ENCODE measurements at regions not wholly inside any gene's neighbourhood (a gene's known extent, or its start where the extent isn't known, plus 50 kb on each side); places are given as distances from the start of the nearest gene placed in this dataset.

DNA sequence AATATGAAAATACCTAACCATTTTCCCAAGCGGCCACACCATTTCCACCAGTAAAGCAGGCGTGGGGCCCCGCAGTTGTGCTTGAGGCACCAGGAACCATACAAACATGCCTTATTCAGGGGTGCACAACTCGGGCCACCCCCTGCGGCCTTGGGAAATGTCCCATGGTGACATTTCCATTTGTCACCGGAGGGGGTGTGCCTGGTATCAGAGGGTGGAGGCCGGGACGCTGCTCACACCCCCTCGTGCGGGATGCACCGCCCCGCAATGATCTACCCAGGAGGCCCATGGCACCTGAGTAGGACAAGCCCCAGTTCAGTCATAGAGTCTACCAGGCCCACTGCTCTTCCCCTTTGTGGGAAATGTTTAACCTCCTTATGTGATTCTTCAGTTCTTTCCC is 218.8 kb downstream of the TEX29 start:
- TF ChIP-seq, protein P1, sequence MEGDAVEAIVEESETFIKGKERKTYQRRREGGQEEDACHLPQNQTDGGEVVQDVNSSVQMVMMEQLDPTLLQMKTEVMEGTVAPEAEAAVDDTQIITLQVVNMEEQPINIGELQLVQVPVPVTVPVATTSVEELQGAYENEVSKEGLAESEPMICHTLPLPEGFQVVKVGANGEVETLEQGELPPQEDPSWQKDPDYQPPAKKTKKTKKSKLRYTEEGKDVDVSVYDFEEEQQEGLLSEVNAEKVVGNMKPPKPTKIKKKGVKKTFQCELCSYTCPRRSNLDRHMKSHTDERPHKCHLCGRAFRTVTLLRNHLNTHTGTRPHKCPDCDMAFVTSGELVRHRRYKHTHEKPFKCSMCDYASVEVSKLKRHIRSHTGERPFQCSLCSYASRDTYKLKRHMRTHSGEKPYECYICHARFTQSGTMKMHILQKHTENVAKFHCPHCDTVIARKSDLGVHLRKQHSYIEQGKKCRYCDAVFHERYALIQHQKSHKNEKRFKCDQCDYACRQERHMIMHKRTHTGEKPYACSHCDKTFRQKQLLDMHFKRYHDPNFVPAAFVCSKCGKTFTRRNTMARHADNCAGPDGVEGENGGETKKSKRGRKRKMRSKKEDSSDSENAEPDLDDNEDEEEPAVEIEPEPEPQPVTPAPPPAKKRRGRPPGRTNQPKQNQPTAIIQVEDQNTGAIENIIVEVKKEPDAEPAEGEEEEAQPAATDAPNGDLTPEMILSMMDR (IDR thresholded peaks at IDR 0.05) = no peak
- no peak for TF ChIP-seq POLR2A (IDR thresholded peaks at IDR 0.05)
